ENCODE measurements at regions not wholly inside any gene's neighbourhood (a gene's known extent, or its start where the extent isn't known, plus 50 kb on each side); places are given as distances from the start of the nearest gene placed in this dataset.

DNA sequence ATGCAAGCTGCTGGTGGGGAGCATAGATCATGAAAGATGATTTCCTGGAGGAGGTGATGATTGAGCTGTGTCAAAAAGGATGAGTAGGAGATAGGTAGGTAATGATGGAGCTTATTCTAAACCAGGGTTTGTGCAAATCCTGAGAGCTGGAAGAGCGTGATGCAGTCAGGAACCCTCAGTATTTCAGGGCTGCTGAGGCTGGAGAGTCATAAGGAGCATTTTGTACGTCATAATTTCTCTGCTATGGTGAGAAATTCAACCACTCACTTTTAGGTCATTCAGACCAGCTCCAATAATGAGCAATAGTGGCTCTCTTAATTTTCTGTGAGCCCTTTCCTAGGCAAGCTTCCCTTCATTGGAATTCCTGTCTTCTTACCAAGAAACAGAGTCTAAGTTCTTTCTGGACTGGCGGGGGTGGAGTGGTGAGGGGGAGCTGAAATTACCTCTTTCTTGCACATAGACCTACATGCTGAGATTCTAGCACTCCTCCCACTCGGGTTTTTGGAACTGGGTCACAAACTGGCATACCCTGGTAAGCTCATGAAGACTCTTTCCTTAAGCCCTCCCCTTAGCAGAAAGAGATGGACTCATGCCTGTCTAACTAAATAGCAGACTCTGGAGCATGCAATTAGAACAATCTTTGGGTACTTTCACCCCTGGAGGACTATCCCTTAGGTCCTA, 62.2 kb upstream of the MYCBP2 start:
- peak; percentile 32 for DNase-seq (ENCODE audit: low read depth)
- no peak overlapping the region for H3K4me3 ChIP-seq (ENCODE audit: low read depth, low read length)
- no peak for TF ChIP-seq CTCF (IDR thresholded peaks at IDR 0.05; ENCODE audit: low read depth, low read length)
- TF ChIP-seq POLR2A (IDR thresholded peaks at IDR 0.05; ENCODE audit: extremely low read depth, insufficient read length), result no peak
- no peak for TF ChIP-seq MYC (IDR thresholded peaks at IDR 0.05; ENCODE audit: low read depth, low read length)
- TF ChIP-seq MAX (IDR thresholded peaks at IDR 0.05; ENCODE audit: low read depth, low read length), result no peak

- H3K4me3 ChIP-seq (ENCODE audit: low read depth, low read length), result no peak overlapping the region
- no peak for DNase-seq (ENCODE audit: low read depth)
- TF ChIP-seq CTCF (IDR thresholded peaks at IDR 0.05; ENCODE audit: low read depth, low read length), result no peak
- no peak for TF ChIP-seq MAX (IDR thresholded peaks at IDR 0.05; ENCODE audit: low read depth, low read length)
- no peak for TF ChIP-seq POLR2A (IDR thresholded peaks at IDR 0.05; ENCODE audit: extremely low read depth, insufficient read length)
- no peak for TF ChIP-seq MYC (IDR thresholded peaks at IDR 0.05; ENCODE audit: low read depth, low read length)
Observed at GRCh38 chr13:77387607-77388200, 60.8 kb upstream of the MYCBP2 start.

- peak; percentile 83 for TF ChIP-seq MAX (IDR thresholded peaks at IDR 0.05; ENCODE audit: low read depth, low read length)
- peak; percentile 94 for TF ChIP-seq MYC (IDR thresholded peaks at IDR 0.05; ENCODE audit: low read depth, low read length)
- no peak for TF ChIP-seq POLR2A (IDR thresholded peaks at IDR 0.05; ENCODE audit: extremely low read depth, insufficient read length)
- peak; percentile 97 for DNase-seq (ENCODE audit: low read depth)
- peak overlapping the region; percentile 47 for H3K4me3 ChIP-seq (ENCODE audit: low read depth, low read length)
Observed at GRCh38 chr13:77386880-77387606, 60.1 kb upstream of the MYCBP2 start.

- H3K4me3 ChIP-seq (ENCODE audit: low read depth, low read length), result no peak overlapping the region
- DNase-seq (ENCODE audit: low read depth), result peak; percentile 73
Observed at GRCh38 chr13:77386046-77386445, 59.2 kb upstream of the MYCBP2 start.

GRCh38 chr13:77384999-77385398, 58.1 kb upstream of the MYCBP2 start:
- DNase-seq (ENCODE audit: low read depth), result no peak
- no peak overlapping the region for H3K4me3 ChIP-seq (ENCODE audit: low read depth, low read length)

More at GRCh38 chr13:77386046-77386445, 59.2 kb upstream of the MYCBP2 start:
- TF ChIP-seq CTCF (IDR thresholded peaks at IDR 0.05; ENCODE audit: low read depth, low read length), result no peak
- no peak for TF ChIP-seq MAX (IDR thresholded peaks at IDR 0.05; ENCODE audit: low read depth, low read length)
- TF ChIP-seq MYC (IDR thresholded peaks at IDR 0.05; ENCODE audit: low read depth, low read length), result no peak
- TF ChIP-seq POLR2A (IDR thresholded peaks at IDR 0.05; ENCODE audit: extremely low read depth, insufficient read length), result no peak

More at GRCh38 chr13:77384999-77385398, 58.1 kb upstream of the MYCBP2 start:
- no peak for TF ChIP-seq CTCF (IDR thresholded peaks at IDR 0.05; ENCODE audit: low read depth, low read length)
